ENCODE measurements at regions not wholly inside any gene's neighbourhood (a gene's known extent, or its start where the extent isn't known, plus 50 kb on each side); places are given as distances from the start of the nearest gene placed in this dataset.

GRCh38 chr6:139557547-139557946 lies 183.1 kb upstream of the CITED2 start:
- intact Hi-C loops (cut with DNase I) = no loop called here
- no peak for DNase-seq

- DNase-seq = no peak
- intact Hi-C loops (cut with DNase I) = no loop called here
Measured at GRCh38 chr6:139556532-139556931, 182.1 kb upstream of the CITED2 start.

- intact Hi-C loops (cut with DNase I) = no loop called here
- DNase-seq = no peak
Measured at GRCh38 chr6:139553916-139554315, 179.5 kb upstream of the CITED2 start.

GRCh38 chr6:139551376-139551775 lies 176.9 kb upstream of the CITED2 start:
- intact Hi-C loops (cut with DNase I) = no loop called here
- DNase-seq = no peak

- intact Hi-C loops (cut with DNase I) = no loop called here
- no peak for DNase-seq
Measured at GRCh38 chr6:139550361-139550760, 175.9 kb upstream of the CITED2 start.

- DNase-seq = no peak
- intact Hi-C loops (cut with DNase I) = no loop called here
Measured at GRCh38 chr6:139549561-139550070, 175.2 kb upstream of the CITED2 start.

GRCh38 chr6:139547804-139548203 lies 173.4 kb upstream of the CITED2 start:
- intact Hi-C loops (cut with DNase I) = no loop called here
- DNase-seq = no peak

- intact Hi-C loops (cut with DNase I) = no loop called here
- DNase-seq = no peak
Measured at GRCh38 chr6:139547122-139547776, 172.8 kb upstream of the CITED2 start.

GRCh38 chr6:139546106-139546472 lies 171.6 kb upstream of the CITED2 start:
- intact Hi-C loops (cut with DNase I) = no loop called here
- no peak for DNase-seq

- intact Hi-C loops (cut with DNase I) = no loop called here
- no peak for DNase-seq
Measured at GRCh38 chr6:139545206-139546105, 171.0 kb upstream of the CITED2 start.

- no peak for DNase-seq
- intact Hi-C loops (cut with DNase I) = no loop called here
Measured at GRCh38 chr6:139544701-139545057, 170.2 kb upstream of the CITED2 start.

GRCh38 chr6:139542351-139542750 lies 167.9 kb upstream of the CITED2 start:
- no peak for DNase-seq
- intact Hi-C loops (cut with DNase I) = no loop called here

GRCh38 chr6:139540894-139541293 lies 166.4 kb upstream of the CITED2 start:
- intact Hi-C loops (cut with DNase I) = no loop called here
- no peak for DNase-seq

- intact Hi-C loops (cut with DNase I) = no loop called here
- DNase-seq = no peak
Measured at GRCh38 chr6:139540276-139540675, 165.8 kb upstream of the CITED2 start.

GRCh38 chr6:139539852-139540251 lies 165.4 kb upstream of the CITED2 start:
- DNase-seq = no peak
- intact Hi-C loops (cut with DNase I) = no loop called here

GRCh38 chr6:139538366-139538765 lies 163.9 kb upstream of the CITED2 start:
- intact Hi-C loops (cut with DNase I) = no loop called here
- DNase-seq = no peak

GRCh38 chr6:139536751-139537617 lies 162.5 kb upstream of the CITED2 start:
- DNase-seq = no peak
- intact Hi-C loops (cut with DNase I) = no loop called here

GRCh38 chr6:139534472-139535115 lies 160.1 kb upstream of the CITED2 start:
- intact Hi-C loops (cut with DNase I) = no loop called here
- DNase-seq = no peak

- intact Hi-C loops (cut with DNase I) = no loop called here
- no peak for DNase-seq
Measured at GRCh38 chr6:139533573-139534471, 159.4 kb upstream of the CITED2 start.

All from posterior cingulate gyrus (tissue), 11 donors.